ENCODE measurements at regions not wholly inside any gene's neighbourhood (a gene's known extent, or its start where the extent isn't known, plus 50 kb on each side); places are given as distances from the start of the nearest gene placed in this dataset.

DNA sequence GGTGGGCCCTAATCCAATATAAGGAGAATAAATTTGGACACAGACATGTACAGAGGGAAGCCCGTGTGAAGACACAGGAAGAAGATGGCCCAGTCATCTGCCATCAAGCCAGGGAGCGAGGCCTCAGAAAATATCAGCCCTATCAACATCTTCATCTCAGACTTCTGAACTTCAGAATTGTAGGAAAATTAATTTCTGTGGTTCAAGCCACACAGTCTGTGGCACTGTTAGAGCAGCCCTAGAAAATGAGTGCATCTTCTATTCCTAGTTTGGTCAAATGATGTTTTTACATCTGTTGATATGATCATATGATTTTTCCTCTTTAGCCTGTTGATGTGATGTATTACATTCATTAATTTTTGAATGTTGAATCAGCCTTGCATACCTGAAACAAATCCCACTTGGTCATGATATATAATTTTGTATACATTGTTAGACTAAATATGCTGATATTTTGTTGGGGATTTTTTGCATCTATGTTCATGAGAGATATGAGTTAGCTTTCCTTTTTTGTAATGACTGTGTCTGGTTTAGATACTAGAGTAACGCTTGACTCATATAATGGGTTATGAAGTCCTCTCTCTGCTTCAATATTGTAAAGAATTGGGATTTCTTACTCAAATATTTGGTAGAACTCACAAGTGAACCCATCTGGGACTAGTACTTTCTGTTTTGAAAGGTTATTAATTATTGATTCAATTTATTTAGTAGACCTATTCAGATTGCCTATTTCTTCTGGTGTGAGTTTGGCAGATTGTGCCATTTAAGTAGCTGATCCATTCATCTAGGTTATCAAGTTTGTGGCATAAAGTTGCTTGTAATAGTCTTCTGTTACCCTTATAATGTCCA is 451.4 kb downstream of the EIPR1 start:
- no peak for DNase-seq (ENCODE audit: low read depth)

DNA sequence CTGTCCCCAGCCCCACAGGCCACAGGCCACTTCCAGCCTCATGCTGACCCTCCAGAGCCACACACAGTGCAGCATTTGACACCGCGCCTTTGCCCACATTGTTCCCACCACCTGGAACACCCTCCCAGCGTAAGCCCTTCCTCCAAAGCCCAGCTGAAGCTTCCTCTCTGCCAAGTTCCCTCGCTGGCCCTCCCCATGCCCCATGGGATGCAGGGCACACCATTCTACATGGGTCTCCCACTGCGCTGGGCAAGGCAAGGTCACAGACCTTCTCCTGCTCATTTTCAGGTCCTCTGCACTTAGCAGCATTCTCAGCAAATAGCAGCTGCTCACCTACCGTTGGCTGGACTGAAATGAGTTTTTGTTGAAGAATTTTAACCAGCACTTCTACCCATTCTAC is 455.5 kb downstream of the EIPR1 start:
- no peak for DNase-seq (ENCODE audit: low read depth)

DNA sequence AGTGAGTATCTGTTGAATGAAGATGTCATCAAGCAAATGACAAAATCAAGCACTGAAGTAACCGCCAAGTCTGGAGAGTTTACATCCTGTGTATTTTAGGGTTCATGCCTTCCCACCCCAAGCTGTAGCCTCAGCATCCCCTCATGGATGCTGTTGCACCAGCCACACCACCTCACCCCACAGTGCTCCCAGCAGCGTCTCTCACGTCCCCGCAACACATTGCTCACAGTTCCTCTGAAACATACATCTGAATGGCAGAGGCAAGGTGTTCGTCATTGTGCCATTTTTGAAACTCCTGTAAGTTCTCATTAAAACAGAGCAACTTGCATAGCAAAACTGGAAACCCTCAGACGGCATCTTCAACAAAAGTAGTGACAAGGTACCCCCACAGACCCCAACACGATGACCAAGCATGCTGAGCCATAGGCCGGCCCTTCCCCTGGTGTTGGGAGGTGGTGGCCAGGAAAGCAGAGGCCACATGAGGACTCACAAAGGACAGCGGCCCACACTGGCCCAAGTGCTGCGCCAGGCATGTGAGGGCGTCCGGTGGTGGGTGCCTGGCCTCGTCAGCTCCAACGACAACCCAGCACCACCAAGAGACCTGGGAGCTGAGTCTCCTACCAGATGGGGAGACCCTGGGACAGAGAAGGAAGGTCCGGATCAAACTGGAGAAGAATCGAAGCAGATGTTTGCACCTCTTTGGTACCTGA is 456.5 kb downstream of the EIPR1 start:
- no peak for DNase-seq (ENCODE audit: low read depth)

DNA sequence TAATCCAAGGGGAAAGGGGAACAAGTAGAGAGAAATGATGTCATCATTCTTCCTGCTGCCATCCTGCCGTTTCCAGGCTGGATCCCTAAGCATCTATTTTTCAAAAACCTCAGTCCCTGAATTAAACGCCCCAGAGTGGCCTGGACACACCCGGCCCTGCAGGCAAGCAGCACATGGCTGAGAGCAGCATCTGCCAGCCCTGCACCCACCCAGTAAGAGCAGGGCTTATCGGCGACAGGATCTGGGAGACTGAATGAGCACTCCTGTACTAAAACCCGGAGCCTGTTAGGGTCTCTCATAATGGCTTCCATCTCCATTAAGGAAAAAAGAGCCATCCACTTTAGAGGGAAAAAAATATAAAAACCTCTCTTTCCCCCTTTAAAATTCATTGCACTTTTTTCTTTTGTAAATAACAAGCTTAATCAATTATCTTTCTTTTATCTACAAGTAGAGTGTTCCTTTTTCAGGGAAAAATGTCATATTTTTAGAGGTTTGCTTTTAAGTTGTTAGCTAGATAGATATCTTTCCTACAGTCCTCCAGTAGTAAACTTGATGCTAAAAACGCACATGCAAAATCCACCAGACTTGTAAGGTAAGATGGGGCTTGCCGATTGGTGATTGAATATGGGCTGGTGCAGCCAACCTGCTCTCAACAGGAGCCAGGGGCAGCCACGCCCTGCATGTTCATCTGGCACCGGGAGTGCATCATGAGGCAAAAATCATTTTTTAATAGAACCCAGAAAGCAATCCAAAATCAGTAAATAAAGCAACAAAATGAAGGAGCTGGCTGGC is 457.8 kb downstream of the EIPR1 start:
- no peak for DNase-seq (ENCODE audit: low read depth)

DNA sequence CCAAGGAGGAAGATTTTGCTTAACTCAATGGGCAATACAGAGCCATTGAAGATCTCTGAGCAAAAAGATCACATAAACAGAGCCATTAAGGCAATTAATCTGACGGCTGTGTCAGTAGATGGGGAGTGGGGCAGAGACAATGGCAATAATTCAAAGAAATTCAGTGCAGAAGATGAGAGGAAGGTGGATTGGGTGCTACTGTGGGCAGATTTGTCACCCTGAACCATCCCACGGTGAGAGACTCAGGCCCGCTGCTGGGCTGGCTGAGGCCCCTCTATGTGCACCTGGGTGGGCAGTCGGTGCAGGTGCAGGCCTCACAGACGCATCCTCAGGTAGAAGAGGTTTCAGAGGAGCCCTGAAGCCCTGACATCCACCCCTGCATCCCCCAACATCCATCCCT is 458.6 kb downstream of the EIPR1 start:
- no peak for DNase-seq (ENCODE audit: low read depth)

DNA sequence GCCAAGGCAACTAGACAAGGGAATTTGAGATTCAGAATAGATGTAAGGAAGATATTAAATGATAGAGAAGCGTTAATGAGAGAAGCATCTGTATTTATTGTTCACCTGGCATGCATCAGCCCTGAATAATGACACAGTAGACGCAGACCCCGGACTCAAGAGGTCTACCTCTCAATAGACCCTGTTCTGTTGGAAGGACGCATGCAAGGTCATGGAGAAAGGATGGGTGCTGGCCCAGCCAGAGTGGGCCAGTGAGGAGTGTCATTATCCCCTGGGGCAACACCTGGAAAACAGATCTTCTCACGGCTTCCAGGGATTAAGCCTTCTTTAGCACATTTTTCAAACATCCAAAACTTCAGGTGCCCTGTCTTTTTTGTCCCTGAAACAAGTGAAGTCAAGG is 461.0 kb downstream of the EIPR1 start:
- no peak for DNase-seq (ENCODE audit: low read depth)

DNA sequence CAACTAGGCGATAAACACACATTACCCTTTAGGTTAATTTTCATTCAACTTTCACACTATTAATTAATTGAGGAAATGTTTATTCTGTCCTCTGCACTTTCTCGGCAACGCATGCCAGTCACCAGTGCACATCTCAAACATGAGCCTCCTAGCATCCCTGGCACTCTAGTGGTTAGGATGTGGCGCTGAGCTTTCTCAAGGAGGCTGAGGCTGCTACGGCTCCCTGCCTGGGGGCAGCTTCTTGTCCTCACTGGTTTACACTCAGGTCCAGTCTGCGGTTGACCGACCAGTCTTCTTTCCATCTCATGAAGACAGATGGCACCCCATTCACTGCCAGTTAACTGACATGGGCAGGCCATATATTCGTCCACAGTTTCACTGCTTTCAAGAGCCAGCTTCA is 463.4 kb downstream of the EIPR1 start:
- DNase-seq (ENCODE audit: low read depth): no peak

DNA sequence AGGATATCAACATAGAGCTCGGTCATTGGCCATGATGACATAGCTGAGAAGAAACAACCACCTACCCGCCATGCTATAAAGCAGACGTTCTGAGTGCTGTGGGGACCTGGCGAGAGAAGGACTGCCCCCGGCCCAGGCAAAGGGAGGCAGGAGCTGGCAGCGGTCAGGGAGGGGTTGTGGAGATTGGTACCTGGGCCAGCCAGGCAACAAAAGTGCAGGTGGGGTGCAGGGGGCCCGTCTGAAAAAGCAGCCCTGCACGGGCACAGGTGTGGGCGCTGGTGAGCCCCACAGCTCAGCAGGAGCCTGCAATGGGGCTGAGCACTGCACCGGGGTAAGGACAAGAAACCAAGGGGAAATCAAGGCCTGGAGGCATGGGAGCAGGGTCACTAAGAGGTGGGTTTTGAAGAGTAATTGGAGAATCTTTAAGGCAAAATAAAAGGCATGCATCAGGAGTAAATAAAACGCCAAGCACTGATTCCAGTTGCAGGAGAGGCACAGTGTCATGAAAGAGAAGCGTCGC is 464.0 kb downstream of the EIPR1 start:
- no peak for DNase-seq (ENCODE audit: low read depth)

DNA sequence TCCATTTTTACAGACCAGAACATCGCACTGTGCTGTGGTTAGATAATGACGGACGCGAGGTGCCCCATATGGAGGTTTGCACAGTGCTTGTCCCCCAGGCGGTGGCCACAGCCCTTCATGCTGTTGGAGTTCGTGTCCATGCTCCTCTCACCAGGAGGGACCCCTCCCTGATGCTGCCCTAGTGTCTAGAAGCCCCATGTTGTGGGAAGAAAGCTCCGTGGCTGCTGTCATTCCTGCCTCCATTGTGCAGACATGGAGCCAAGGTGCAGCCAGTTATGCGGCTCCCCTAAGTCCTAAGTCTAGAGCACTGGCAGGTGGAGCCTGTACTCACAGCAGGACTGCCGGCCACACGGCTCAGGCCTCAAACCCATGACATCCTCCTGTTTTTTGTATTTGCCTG is 464.9 kb downstream of the EIPR1 start:
- no peak for DNase-seq (ENCODE audit: low read depth)

DNA sequence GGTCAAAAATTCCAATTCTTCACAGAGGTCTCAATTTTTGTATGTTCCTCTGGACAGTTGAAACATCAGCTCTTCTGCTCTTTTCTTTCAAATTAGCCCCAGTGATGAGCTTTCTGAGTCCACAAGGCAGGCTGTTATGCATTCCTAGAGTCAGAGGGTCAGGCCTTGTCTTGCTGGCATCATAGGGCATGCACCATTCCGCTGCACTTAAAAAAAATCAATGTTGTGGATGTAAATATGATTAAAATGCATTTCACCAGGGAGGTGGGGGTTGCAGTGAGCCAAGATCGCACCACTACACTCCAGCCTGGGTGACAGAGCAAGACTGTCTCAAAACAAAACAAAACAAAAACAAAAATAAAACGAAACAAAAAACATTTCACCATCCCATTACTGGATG is 465.3 kb downstream of the EIPR1 start:
- no peak for DNase-seq (ENCODE audit: low read depth)

DNA sequence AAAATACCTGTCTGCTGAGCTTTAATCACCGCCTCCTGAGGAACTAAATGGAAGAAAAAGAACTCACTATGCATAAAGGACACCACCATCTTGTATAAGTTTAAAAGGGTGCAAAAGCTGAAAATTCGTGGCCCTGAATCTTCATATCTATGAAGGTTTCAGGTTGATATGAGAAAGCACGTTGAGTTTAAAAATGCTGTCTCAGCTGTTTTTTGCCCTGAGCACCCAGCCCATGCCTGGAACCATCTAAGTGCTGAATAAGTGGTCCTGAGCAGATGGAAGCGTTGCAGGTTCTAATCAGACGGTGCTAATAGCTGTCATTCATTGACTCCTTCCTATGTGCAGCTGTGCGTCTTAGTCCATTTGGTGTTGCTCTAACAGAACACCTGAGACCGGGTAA is 467.4 kb downstream of the EIPR1 start:
- DNase-seq (ENCODE audit: low read depth): no peak

DNA sequence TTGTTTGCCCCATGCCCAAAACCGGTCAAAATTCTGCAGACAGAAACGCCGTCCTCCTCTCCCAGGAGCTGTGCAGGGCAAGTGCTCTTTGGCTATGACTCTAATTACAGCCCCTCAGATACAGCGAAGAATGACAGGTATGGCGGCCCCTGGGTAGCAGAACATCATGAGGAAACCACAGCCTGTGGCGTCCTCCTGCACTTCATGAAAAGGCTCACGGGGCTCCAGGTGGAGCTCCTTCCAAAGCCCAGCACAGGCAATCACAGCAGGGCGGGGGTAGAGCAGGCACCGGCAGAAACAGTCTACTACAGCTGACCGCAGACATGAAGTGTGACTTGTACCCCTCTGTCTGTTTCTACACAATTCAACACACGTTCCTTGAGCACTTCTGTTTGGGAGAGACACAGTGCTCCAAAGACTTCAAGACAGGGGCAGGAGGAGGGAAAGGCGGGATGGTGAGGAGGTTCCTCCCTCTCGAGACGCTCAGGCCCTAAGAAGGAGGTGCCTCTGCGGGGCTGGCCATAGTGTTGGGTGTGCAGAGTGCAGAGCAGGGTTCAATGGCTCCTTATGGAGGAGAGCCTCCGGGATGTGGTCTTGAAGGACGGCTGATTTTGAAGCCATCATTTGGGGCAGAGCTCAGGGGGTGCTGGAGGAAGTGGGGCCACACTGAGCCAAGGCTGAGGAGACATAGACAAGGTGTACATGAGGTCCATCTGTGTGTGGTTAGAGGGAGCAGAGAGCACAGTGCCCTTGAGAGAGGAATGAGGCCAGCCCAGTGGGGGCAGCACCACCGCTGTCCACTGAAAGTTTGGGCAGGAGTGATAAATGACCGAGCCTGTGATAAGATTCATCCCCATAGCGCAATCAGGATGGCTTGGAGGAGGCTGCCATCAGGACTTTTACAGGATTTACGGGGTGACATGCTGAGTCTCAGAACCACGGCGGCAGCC is 468.3 kb downstream of the EIPR1 start:
- DNase-seq (ENCODE audit: low read depth): no peak

DNA sequence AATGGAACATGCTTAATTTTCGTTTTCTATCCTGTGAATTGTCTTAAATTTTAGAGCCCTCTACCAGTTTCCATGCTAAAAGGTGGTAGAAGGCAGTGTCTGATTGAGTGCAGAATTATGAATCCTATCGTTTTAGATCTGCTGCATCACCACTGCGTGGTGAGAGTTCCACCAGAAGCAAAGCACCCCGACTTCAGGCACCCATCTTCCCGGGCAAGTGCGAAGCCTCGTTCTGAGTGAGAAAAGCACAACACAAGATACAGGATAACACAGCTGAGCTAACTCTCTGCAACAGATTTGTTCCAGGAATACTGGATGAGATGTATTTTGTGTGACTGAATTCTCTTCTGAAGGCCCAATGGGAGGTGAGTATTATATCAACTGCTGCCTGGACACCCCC is 471.5 kb downstream of the EIPR1 start:
- no peak for DNase-seq (ENCODE audit: low read depth)

DNA sequence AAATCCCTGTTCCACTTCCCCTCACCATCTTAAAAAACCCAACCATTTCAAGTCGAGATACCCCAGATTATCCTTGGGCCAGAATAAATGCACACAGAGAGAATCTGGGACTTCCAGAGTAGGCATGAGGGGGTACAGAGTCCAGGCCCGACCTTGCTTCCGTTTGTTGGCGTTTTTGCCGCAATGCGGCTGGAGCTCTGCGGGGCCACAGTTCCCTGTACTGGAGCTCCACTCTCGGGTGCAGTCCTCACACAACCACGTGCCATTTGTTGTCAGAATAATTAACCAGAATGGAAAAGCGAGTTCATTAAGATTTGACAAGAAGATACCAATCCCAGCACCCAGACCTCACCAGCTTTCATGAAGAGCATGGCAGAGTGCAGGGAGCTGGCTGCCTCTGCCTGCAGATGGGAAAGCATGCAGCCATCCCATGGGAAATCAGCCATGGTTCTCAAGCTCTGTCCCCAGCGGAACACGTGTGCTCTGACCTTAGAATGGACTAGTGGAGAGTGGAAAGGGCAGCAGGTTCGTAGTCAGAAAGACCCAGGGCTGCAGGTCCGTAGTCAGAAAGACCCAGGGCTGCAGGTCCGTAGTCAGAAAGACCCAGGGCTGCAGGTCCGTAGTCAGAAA is 472.8 kb downstream of the EIPR1 start:
- DNase-seq (ENCODE audit: low read depth): no peak

DNA sequence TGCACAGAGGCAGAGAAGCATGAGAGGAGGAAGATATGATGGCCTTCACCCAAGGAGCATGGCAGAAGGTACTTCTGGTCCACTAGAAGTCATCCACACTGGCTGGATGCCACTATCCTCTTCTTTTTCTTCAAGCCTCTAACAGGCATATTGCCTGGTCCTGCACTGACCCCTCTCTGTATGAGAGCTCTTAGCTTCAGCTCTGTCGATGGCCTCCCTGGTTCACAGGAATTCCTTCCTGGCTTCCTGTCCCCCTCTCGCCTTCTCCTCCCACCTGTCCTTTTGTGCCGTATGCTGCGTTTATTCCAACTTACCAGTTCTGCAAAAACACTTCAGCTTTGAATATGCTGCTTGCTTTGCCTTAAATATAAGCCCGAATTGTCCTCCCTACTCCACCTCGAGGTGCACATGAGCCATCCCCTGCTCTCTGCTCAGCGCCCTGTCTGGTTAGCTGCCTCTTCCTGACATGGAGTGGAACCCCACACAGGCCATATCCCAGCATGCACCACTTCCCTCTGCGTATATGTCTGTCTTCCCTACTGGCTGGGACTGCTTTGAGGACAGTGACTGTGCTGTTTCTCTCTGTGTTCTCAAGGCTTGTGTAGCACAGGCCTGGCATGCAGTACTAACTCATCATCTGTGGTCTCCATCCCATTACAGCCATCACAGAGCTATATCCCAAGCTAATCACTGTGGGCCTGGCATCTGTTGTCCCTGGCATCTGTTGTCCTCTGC is 474.9 kb downstream of the EIPR1 start:
- no peak for DNase-seq (ENCODE audit: low read depth)

DNA sequence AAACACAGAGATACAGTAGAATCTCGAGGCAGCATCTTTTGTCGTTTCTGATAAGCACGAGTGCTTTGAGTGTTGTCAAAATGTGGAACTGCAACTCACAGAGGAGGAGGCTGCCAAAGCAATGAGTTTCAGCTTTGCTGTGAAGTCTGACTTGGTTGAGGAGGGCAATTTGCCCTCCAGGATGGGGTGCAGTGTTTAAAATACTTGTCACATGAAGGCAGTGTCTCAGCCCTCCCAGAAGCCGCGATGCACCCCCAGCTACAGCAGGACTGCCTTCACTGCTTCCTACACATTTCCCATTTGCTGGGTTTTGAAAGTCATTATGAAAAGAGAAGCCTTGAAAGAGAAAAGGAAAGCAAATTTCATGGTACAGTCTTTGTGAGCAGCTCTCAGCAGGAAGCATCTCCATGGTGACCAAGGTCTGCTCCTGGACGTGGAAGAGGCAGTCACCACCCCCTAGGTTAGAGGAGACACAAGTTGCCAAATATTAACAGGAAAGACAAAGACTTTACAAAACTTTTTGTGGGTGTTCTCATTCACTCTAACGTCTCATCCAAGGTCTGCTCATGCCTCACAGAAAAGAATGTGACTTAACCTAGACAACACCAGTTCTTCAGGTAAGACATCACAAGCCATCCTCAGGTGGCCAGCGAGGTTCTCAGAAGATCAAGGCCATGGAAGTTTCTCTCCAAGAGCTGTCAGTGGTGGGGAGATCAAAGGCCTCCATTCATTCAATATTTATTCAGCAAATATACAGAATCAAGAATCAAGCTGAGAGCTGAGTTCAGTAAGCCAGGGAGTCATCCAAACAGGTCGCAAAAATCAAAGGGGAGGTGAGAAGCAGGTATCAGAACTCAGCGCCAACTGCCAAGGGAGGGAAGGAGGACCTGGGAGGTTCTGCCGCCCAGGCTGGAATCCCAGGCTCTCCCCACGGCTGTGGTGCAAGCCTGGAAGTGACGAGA is 476.0 kb downstream of the EIPR1 start:
- no peak for DNase-seq (ENCODE audit: low read depth)

DNA sequence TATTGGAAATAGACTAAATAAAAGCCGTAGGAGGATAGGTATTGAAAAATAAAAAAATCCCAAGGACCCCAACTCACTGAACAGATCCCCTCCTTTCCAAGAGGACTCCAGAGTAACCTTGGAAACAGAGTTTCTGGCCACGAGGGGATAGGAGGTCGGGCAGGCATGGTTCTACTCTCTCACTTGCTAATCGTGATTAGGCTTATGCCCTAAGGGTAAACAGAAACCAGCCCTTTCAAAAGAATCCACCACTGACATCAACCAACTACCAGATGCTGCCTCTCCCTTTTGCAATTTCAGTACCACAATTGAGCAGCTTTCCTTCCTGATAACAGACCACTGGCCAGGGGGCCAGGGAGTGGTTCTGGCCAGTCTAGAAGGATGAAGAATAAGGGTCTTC is 477.8 kb downstream of the EIPR1 start:
- no peak for DNase-seq (ENCODE audit: low read depth)

DNA sequence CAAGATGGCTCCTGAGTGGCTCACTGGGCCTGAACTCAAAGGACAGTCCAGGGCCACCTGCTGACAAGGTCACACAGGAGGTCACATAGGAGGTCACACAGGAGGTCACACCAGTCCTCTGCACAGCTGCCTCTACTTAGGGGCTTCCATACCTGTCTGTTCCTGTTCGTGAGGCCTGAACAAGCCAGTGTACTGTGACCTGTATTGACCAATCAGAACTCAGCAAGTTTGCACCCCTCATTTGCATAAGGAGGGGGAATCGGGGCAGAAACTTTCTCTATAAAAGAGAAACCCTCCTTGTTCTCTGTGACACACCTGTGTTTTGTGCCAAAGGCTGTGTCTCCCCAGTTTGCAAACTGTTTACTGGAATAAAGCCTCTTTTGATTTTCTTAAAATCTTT is 478.9 kb downstream of the EIPR1 start:
- DNase-seq (ENCODE audit: low read depth): no peak

DNA sequence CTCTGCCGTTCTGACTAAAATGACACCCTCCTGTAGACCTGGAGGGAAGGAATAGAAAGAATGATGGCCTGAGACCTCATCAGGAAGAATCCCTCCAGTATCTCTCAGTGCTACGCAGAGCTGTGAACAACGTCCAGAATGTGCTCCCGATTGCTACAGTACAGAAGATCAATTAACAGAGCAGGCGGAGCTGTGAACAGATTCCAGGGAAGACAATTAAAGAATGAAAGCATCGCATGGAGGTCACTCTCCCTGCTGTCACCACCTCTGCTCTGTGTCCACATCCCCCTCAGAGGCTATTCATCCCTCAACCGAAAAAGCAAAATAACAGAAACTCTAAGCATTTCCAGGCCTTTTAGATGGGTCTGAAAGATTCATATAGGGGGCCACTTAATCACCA is 481.0 kb downstream of the EIPR1 start:
- DNase-seq (ENCODE audit: low read depth): no peak
